ENCODE measurements at regions not wholly inside any gene's neighbourhood (a gene's known extent, or its start where the extent isn't known, plus 50 kb on each side); places are given as distances from the start of the nearest gene placed in this dataset.

- no peak for TF ChIP-seq CTCF (IDR thresholded peaks at IDR 0.05; ENCODE audit: poor library complexity, severe bottlenecking)
- no peak for TF ChIP-seq TAF1 (IDR thresholded peaks at IDR 0.05; ENCODE audit: low read depth)
- no peak for TF ChIP-seq REST (IDR thresholded peaks at IDR 0.05; ENCODE audit: borderline replicate concordance)
Observed at GRCh38 chr3:21041621-21042020, 709.4 kb downstream of the ZNF385D start.

Data from neural cell (in vitro differentiated cells).